Gastroesophageal sphincter (tissue), 4 donors: ENCODE measurements at regions not wholly inside any gene's neighbourhood (a gene's known extent, or its start where the extent isn't known, plus 50 kb on each side); places are given as distances from the start of the nearest gene placed in this dataset.
"Not testable (repeated sequence)": the region's sequence is repeated elsewhere in the genome, so short reads cannot be mapped to it uniquely, and the experiment has no call there.

Source experiments
- ATAC-seq: fragments of 150-250 bp; one replicate; pipeline ENCODE4 v1.9.1; 2016; ENCODE audit warnings: mild to moderate bottlenecking, moderate library complexity
- H3K27ac ChIP-seq, 4 donors: fragments of 200-600 bp; sonication (generic) in 3 of 4; 1 replicate in 3 of 4; 2 replicates in 1 of 4; pipeline ENCODE4 v1.5.1; 2016 to 2019
- H3K27me3 ChIP-seq: fragments of 200-600 bp; sonication (generic); one replicate; pipeline ENCODE4 v1.5.1; 2019
- H3K36me3 ChIP-seq, 2 donors: fragments of 200-600 bp; sonication (generic); one replicate each; pipeline ENCODE4 v1.5.1; 2019; ENCODE audit warnings: control low read depth in 1 of 2
- H3K4me1 ChIP-seq, 3 donors: fragments of 200-600 bp; sonication (generic); 1 replicate in 2 of 3; 2 replicates in 1 of 3; pipeline ENCODE4 v1.5.1; 2016 to 2019; ENCODE audit warnings: control low read depth in 2 of 3
- H3K4me3 ChIP-seq, 2 donors: fragments of 200-600 bp; sonication (generic); one replicate each; pipeline ENCODE4 v1.5.1; 2019; ENCODE audit warnings: mild to moderate bottlenecking in 1 of 2, moderate library complexity in 1 of 2
- H3K9me3 ChIP-seq, 3 donors: fragments of 200-600 bp; sonication (generic); one replicate each; pipeline ENCODE4 v1.5.1; 2017 to 2019; ENCODE audit warnings: control low read depth in 2 of 3
- EP300 ChIP-seq: sonication (generic); formaldehyde crosslinking; IDR thresholded peaks from one replicate; pipeline ENCODE4 v1.6.1; 2017; ENCODE audit warnings: antibody characterized with exemption, mild to moderate bottlenecking
- POLR2A ChIP-seq, 2 donors: fragments of 450-650 bp; IDR thresholded peaks; one replicate each; pipeline ENCODE4 v1.6.1; 2017; ENCODE audit warnings: antibody characterized with exemption in 2 of 2, mild to moderate bottlenecking in 2 of 2, moderate library complexity in 1 of 2
- POLR2AphosphoS5 ChIP-seq: sonication (generic); formaldehyde crosslinking; IDR thresholded peaks from one replicate; pipeline ENCODE4 v1.6.1; 2017; ENCODE audit warnings: antibody characterized with exemption
- WGBS, 2 donors: methylation state at CpG; one replicate each; pipeline ENCODE4 v1.1.5; 2018; ENCODE audit warnings: low coverage in 1 of 2; 5-methylcytosine and 5-hydroxymethylcytosine counted together
- TF ChIP-seq, protein P1 (sequence below), 4 experiments: fragments of 200-600 bp in 2 of 4; fragments of 450-650 bp in 2 of 4; sonication (generic) in 1 of 4; IDR thresholded peaks; one replicate each; pipeline ENCODE4 v1.5.1; 2017 to 2019; ENCODE audit warnings: antibody characterized with exemption in 4 of 4, mild to moderate bottlenecking in 2 of 4, moderate library complexity in 2 of 4

DNA sequence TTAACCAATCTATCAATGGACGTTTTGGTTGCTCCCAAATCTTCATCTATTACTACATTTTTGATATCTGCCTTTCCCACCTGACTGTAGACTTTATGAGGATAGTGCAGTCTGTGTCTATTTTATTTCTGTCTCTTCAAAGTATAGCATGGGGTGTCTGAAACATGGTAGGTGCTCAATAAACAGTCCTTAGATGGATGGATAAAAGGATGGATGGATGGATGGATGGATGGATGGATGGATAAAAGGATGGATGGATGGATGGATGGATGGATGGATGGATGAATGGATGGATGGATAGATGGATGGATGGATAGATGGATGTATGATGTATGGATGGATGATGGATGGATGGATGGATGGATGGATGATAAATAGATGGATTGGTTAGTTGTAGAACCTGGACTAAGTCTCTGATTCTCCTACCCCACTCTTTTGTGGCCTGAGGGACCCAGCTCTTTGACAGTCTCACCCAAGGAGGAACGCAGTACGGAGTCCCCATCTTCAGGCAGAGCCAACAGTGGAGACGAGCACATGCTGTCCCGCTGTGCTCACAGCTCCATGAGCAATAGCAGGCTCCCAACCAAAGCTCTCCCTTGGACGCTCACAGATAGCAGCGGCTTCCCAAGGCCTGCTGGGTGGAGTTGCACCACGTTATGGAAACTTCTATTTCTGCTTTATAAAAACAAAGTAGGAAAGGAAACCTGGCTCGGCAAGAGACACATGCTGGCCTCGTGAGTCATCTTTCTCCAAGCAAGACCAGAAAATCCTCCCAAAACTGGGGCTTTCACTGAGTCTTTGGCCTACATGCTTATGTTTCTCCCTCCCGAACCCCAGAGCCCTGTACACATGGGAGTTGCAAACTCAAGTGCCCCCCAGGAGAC lies 448.0 kb downstream of the MIAT start:
- Histone ChIP-seq H3K27ac (peak overlapping the region; percentile 44 to 90 (median 84)), H3K9me3 (no peaks in the 10 kb centered on the region), H3K27me3 (peaks cover under 1% of the 10 kb centered on the region), H3K36me3 (no peaks in the 10 kb centered on the region), H3K4me3 (no peak overlapping the region), H3K4me1 (peaks cover 13 to 76% (median 24%) of the 10 kb centered on the region in 3 donors)
- ATAC-seq, result peak; percentile 93
- WGBS, 2 donors, result 15 to 42% methylated on average over 7 to 11 of the region's 11 CpGs
- TF ChIP-seq, protein P1, sequence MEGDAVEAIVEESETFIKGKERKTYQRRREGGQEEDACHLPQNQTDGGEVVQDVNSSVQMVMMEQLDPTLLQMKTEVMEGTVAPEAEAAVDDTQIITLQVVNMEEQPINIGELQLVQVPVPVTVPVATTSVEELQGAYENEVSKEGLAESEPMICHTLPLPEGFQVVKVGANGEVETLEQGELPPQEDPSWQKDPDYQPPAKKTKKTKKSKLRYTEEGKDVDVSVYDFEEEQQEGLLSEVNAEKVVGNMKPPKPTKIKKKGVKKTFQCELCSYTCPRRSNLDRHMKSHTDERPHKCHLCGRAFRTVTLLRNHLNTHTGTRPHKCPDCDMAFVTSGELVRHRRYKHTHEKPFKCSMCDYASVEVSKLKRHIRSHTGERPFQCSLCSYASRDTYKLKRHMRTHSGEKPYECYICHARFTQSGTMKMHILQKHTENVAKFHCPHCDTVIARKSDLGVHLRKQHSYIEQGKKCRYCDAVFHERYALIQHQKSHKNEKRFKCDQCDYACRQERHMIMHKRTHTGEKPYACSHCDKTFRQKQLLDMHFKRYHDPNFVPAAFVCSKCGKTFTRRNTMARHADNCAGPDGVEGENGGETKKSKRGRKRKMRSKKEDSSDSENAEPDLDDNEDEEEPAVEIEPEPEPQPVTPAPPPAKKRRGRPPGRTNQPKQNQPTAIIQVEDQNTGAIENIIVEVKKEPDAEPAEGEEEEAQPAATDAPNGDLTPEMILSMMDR (IDR thresholded peaks at IDR 0.05), result peak in 1 of 4 experiments; percentile 19
- TF ChIP-seq POLR2AphosphoS5 (peak; percentile 96), EP300 (peak; percentile 33), POLR2A (IDR thresholded peaks at IDR 0.05) (no peak)

DNA sequence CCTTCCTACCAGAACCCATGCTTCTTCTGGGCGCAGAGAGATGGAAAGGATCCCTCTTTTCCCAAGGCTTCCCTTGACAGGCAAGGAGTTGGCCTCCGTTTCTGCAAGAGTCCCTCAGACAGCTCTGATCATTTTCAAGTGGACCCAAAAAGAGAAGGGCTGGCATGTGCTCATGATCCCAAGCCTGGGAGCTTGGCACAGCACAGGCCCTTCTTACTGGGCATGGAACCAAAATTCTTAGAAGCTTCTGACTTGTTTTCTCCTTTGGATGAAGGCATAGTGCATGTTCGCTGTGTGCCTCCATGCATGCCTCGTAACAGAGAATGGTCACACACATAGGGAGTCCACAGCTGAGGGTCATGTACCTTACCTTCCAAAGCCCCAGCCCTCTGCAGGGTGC lies 449.6 kb downstream of the MIAT start:
- Histone ChIP-seq H3K36me3 (no peaks in the 10 kb centered on the region), H3K27ac (peak overlapping the region; percentile 44 to 90 (median 84)), H3K4me1 (peaks cover 13 to 75% (median 23%) of the 10 kb centered on the region in 3 donors), H3K4me3 (no peak overlapping the region), H3K9me3 (no peaks in the 10 kb centered on the region), H3K27me3 (no peaks in the 10 kb centered on the region)
- TF ChIP-seq POLR2A (IDR thresholded peaks at IDR 0.05) (no peak), POLR2AphosphoS5 (no peak), EP300 (no peak)
- TF ChIP-seq, protein P1 (IDR thresholded peaks at IDR 0.05), result no peak
- 86 to 90% methylated on average over 1 to 4 of the region's 4 CpGs for WGBS, 2 donors
- no peak for ATAC-seq

DNA sequence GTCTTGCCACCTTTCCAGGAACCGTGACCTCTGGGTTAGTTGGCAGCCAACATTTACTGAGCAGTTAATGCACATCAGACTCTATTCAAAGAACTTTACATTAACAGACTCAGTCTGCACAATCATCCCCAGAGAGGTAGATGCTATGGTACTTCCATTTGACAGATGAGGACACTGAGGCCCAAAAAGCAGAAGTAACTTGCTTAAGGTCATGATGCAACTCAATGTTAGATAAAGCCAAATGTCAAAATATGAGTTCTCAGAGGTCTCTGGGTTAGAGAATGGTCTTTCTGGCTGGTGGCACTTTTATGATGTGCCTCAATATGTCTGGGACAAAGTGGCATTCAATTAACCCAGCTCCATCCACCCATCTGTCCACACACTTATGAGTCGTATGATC lies 450.0 kb downstream of the MIAT start:
- no peaks in the 10 kb centered on the region for H3K27me3 ChIP-seq
- ATAC-seq, result no peak
- 67 to 83% methylated on average over 1 to 2 of the region's 2 CpGs for WGBS, 2 donors
- no peaks in the 10 kb centered on the region for H3K9me3 ChIP-seq
- TF ChIP-seq POLR2A (IDR thresholded peaks at IDR 0.05), result no peak
- TF ChIP-seq POLR2AphosphoS5, result no peak
- TF ChIP-seq EP300, result no peak
- TF ChIP-seq, protein P1 (IDR thresholded peaks at IDR 0.05), result no peak
- peak overlapping the region; percentile 44 to 90 (median 84) for H3K27ac ChIP-seq
- H3K4me1 ChIP-seq, result peaks cover 13 to 79% (median 25%) of the 10 kb centered on the region in 3 donors
- H3K36me3 ChIP-seq, result no peaks in the 10 kb centered on the region
- no peak overlapping the region for H3K4me3 ChIP-seq

DNA sequence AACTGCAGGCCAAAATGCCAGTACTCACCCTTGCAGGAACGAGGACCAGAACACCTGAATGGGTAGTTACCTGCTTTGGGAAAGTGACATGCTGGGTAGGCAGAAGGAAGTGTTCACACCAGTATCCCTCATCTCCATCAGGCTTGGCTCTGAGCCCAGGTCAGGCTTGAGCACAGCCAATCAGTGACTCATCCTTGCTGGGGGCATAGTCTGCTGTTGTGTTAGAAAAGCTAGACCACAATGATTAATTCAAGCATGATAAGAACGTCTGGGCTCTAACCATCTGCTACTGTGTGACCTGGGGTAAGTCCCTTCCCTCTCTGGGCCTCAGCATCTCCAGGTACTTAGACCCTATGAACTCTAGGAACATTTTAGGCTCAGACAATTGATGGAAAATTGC lies 450.4 kb downstream of the MIAT start:
- ATAC-seq, result peak; percentile 29
- Histone ChIP-seq H3K36me3 (no peaks in the 10 kb centered on the region), H3K9me3 (no peaks in the 10 kb centered on the region), H3K27me3 (no peaks in the 10 kb centered on the region), H3K27ac (peak overlapping the region; percentile 44 to 90 (median 84)), H3K4me3 (no peak overlapping the region), H3K4me1 (peaks cover 13 to 84% (median 29%) of the 10 kb centered on the region in 3 donors)
- peak; percentile 85 for TF ChIP-seq POLR2AphosphoS5
- no peak for TF ChIP-seq POLR2A (IDR thresholded peaks at IDR 0.05)
- WGBS, 2 donors, result 0% methylated on average over 1 of the region's 2 CpGs

DNA sequence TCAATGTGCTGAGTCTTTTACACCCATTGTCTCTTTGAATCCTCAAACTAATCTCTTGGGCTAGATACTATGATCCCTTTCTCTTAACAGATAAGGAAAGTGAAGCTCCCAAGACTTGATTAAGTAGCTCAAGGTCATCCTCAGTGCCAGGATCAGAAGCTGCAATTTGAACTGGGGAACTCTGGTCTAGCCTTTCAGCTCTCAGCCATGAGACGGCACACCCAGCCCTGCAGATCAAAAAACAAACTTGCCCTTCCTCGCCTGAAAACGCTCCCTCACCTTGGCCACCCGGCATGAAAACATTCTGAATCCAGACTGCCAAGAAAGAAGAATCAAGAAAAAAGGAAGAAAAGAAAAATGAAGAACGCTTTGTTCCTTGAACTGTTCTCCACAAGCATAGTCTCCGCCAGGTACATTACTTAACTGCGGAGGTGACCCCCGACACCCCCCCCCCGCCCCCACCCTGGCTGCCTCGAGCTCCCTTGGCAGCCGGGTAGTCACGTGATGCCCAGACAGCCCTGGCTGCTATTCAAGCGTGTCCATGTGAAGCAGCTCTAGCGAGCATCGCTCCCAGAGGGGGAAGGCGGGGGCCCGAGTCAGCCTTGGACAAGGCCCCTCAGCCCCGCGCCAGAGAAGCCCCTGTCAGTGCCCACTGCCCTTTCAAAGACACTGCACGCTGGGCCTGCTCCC lies 451.2 kb downstream of the MIAT start:
- Histone ChIP-seq H3K4me3 (no peak overlapping the region), H3K4me1 (peaks cover 13 to 91% (median 32%) of the 10 kb centered on the region in 3 donors), H3K36me3 (no peaks in the 10 kb centered on the region), H3K9me3 (no peaks in the 10 kb centered on the region), H3K27me3 (no peaks in the 10 kb centered on the region), H3K27ac (peak overlapping the region; percentile 44 to 90 (median 84))
- TF ChIP-seq, protein P1 (IDR thresholded peaks at IDR 0.05), result no peak
- TF ChIP-seq POLR2AphosphoS5, result peak; percentile 85
- TF ChIP-seq EP300, result peak; percentile 8
- no peak for TF ChIP-seq POLR2A (IDR thresholded peaks at IDR 0.05)
- peak; percentile 59 for ATAC-seq
- WGBS, 2 donors, result 7 to 8% methylated on average over 6 to 7 of the region's 20 CpGs

DNA sequence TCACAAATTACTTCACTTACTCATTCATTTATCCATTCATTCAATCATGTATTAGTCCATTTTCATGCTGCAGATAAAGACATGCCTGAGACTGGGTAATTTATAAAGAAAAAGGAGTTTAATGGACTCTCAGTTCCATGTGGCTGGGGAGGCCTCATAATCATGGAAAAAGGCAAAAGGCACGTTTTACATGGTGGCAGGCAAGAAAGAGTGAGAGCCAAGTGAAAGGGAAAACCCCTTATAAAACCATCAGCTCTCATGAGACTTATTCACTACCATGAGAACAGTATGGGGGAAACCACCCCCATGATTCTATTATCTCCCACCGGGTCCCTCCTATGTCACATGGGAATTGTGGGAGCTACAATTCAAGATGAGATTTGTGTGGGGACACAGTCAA lies 452.0 kb downstream of the MIAT start:
- not testable (repeated sequence) for H3K4me3 ChIP-seq, ATAC-seq, H3K36me3 ChIP-seq, H3K9me3 ChIP-seq, H3K27me3 ChIP-seq
- Histone ChIP-seq H3K4me1 (peaks cover 13 to 87% (median 32%) of the 10 kb centered on the region in 3 donors), H3K27ac (peak overlapping the region in 3 of 4 donors; percentile 82 to 90 (median 86))
- 77 to 78% methylated on average over 2 of the region's 2 CpGs for WGBS, 2 donors
